ENCODE measurements at regions not wholly inside any gene's neighbourhood (a gene's known extent, or its start where the extent isn't known, plus 50 kb on each side); places are given as distances from the start of the nearest gene placed in this dataset.

DNA sequence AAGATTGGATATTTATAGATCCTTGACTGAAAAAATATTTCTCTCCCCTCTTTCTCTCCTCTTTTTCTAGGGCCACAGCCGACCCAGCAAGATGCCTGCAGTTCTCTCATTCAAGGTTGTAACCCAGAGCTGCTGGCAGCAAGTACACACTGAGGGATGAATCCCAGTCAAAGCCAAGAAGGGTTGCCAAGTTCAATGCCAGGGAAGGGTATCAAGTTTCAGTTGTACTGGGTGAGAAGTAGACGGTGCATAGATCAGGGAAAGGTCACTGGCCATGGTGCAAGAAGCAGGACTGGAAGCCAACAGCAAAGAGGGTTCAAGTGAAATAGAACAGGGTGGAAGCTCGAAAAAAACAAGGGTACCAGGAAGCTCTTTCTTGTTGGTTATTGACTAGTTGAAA, 170.2 kb downstream of the NRP2 start:
- Histone ChIP-seq H3K79me2 (ENCODE audit: insufficient read depth, low read length) (no peaks in the 10 kb centered on the region), H3K9ac (ENCODE audit: low read length) (no peak overlapping the region), H3K4me3 (replicated peaks in 1 of 2; ENCODE audit: low read depth in 1 of 2, low read length in 2 of 2) (no peak overlapping the region), H4K20me1 (ENCODE audit: insufficient read depth) (no peaks in the 10 kb centered on the region), H3K4me2 (ENCODE audit: low read length) (no peak overlapping the region), H3K27me3 (ENCODE audit: insufficient read depth, low read length) (0 out of 2 replicates have a peak, but pooled peaks cover 4% of the 10 kb centered on the region), H3K36me3 (ENCODE audit: control insufficient read depth in 1 of 2, insufficient read depth in 2 of 2, low read length in 2 of 2) (no peaks in the 10 kb centered on the region), H3K9me2 (ENCODE audit: insufficient read depth) (no peaks in the 10 kb centered on the region), H3K27ac (ENCODE audit: low read depth, low read length) (no peak overlapping the region), H3K9me3 (ENCODE audit: control insufficient read depth in 1 of 2, insufficient read depth in 1 of 2, low read depth in 1 of 2, low read length in 2 of 2) (no peaks in the 10 kb centered on the region), H3K4me1 (ENCODE audit: control insufficient read depth in 1 of 2, insufficient read depth in 2 of 2, low read length in 2 of 2) (no peaks in the 10 kb centered on the region), H2AFZ (ENCODE audit: low read depth, low read length, poor library complexity, severe bottlenecking) (no peak overlapping the region)
- intact Hi-C loops (cut with micrococcal nuclease): no loop called here
- DNase-seq (ENCODE audit: low read depth, low spot score): no peak
- no peak for ATAC-seq
- CTCF ChIA-PET: no interaction called here
- POLR2A ChIA-PET: no interaction called here
- RAD21 ChIA-PET (ENCODE audit: low non-redundant PET in 1 of 2, low total read pairs in 2 of 2, uncharacterized antibody in 2 of 2, unreplicated experiment in 2 of 2): no interaction called here
- TF ChIP-seq EGR1 (IDR thresholded peaks at IDR 0.05; ENCODE audit: low read depth) (no peak), EZH2phosphoT487 (IDR thresholded peaks at IDR 0.05; ENCODE audit: borderline replicate concordance) (no peak), SRF (IDR thresholded peaks at IDR 0.05; ENCODE audit: low read depth) (no peak), TCF7L2 (IDR thresholded peaks at IDR 0.05; ENCODE audit: borderline replicate concordance, extremely low read depth, insufficient read depth, insufficient read length) (no peak), SIN3A (IDR thresholded peaks at IDR 0.05; ENCODE audit: low read depth) (no peak), ELF1 (IDR thresholded peaks at IDR 0.05; ENCODE audit: borderline replicate concordance, low read depth) (no peak), RAD21 (IDR thresholded peaks at IDR 0.05; ENCODE audit: low read depth) (no peak), YY1 (IDR thresholded peaks at IDR 0.05; ENCODE audit: extremely low read depth, insufficient replicate concordance, low read depth, low read length) (no peak), FOSL1 (IDR thresholded peaks at IDR 0.05; ENCODE audit: low read depth) (no peak)
- no TSS peak for BruUV-seq (replicated peaks)

DNA sequence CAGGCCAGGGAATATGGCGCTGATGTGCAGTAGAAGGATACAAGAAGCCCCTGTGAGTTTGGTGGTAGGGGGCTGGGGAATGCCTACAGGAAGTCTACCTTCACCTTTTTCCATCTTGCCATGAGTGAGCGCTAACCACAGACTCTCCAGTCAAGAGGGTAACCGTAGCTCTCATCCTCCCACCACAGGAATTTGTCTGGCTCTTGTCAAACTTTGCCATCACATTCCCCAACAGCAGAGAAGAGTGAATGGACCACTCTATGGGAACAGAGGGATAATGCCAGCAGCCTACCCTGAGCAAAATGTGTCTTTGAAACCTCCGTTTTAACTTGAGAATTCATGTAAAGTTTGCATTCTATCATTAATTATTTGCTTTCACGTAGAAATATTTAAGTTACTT, 168.3 kb downstream of the NRP2 start:
- TF ChIP-seq, protein P1, sequence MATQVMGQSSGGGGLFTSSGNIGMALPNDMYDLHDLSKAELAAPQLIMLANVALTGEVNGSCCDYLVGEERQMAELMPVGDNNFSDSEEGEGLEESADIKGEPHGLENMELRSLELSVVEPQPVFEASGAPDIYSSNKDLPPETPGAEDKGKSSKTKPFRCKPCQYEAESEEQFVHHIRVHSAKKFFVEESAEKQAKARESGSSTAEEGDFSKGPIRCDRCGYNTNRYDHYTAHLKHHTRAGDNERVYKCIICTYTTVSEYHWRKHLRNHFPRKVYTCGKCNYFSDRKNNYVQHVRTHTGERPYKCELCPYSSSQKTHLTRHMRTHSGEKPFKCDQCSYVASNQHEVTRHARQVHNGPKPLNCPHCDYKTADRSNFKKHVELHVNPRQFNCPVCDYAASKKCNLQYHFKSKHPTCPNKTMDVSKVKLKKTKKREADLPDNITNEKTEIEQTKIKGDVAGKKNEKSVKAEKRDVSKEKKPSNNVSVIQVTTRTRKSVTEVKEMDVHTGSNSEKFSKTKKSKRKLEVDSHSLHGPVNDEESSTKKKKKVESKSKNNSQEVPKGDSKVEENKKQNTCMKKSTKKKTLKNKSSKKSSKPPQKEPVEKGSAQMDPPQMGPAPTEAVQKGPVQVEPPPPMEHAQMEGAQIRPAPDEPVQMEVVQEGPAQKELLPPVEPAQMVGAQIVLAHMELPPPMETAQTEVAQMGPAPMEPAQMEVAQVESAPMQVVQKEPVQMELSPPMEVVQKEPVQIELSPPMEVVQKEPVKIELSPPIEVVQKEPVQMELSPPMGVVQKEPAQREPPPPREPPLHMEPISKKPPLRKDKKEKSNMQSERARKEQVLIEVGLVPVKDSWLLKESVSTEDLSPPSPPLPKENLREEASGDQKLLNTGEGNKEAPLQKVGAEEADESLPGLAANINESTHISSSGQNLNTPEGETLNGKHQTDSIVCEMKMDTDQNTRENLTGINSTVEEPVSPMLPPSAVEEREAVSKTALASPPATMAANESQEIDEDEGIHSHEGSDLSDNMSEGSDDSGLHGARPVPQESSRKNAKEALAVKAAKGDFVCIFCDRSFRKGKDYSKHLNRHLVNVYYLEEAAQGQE (IDR thresholded peaks at IDR 0.05; ENCODE audit: low read depth): no peak
- TF ChIP-seq ZNF274 (IDR thresholded peaks at IDR 0.05; ENCODE audit: low read depth, low read length): no peak
- no peak for TF ChIP-seq EZH2 (IDR thresholded peaks at IDR 0.05)
- no peak for TF ChIP-seq POLR2A (IDR thresholded peaks at IDR 0.05; ENCODE audit: borderline replicate concordance, extremely low read depth, insufficient read depth, insufficient read length)
- TF ChIP-seq SRF (IDR thresholded peaks at IDR 0.05; ENCODE audit: low read depth): no peak
- TF ChIP-seq ELF1 (IDR thresholded peaks at IDR 0.05; ENCODE audit: borderline replicate concordance, low read depth): no peak
- TF ChIP-seq, protein P2, sequence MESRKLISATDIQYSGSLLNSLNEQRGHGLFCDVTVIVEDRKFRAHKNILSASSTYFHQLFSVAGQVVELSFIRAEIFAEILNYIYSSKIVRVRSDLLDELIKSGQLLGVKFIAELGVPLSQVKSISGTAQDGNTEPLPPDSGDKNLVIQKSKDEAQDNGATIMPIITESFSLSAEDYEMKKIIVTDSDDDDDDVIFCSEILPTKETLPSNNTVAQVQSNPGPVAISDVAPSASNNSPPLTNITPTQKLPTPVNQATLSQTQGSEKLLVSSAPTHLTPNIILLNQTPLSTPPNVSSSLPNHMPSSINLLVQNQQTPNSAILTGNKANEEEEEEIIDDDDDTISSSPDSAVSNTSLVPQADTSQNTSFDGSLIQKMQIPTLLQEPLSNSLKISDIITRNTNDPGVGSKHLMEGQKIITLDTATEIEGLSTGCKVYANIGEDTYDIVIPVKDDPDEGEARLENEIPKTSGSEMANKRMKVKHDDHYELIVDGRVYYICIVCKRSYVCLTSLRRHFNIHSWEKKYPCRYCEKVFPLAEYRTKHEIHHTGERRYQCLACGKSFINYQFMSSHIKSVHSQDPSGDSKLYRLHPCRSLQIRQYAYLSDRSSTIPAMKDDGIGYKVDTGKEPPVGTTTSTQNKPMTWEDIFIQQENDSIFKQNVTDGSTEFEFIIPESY (IDR thresholded peaks at IDR 0.05; ENCODE audit: extremely low read depth, insufficient replicate concordance, low read length): no peak
- TF ChIP-seq EZH2phosphoT487 (IDR thresholded peaks at IDR 0.05; ENCODE audit: borderline replicate concordance): no peak
- TF ChIP-seq, protein P3, sequence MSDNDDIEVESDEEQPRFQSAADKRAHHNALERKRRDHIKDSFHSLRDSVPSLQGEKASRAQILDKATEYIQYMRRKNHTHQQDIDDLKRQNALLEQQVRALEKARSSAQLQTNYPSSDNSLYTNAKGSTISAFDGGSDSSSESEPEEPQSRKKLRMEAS (IDR thresholded peaks at IDR 0.05): no peak
- Histone ChIP-seq H3K79me2 (ENCODE audit: insufficient read depth, low read length) (no peaks in the 10 kb centered on the region), H3K27me3 (ENCODE audit: insufficient read depth, low read length) (0 out of 2 replicates have a peak, but pooled peaks cover 4% of the 10 kb centered on the region), H3K4me1 (ENCODE audit: control insufficient read depth in 1 of 2, insufficient read depth in 2 of 2, low read length in 2 of 2) (no peaks in the 10 kb centered on the region), H3K4me2 (ENCODE audit: low read length) (no peak overlapping the region), H3K9ac (ENCODE audit: low read length) (no peak overlapping the region), H2AFZ (ENCODE audit: low read depth, low read length, poor library complexity, severe bottlenecking) (no peak overlapping the region), H3K9me3 (ENCODE audit: control insufficient read depth in 1 of 2, insufficient read depth in 1 of 2, low read depth in 1 of 2, low read length in 2 of 2) (no peaks in the 10 kb centered on the region), H3K4me3 (replicated peaks in 1 of 2; ENCODE audit: low read depth in 1 of 2, low read length in 2 of 2) (no peak overlapping the region), H3K9me2 (ENCODE audit: insufficient read depth) (no peaks in the 10 kb centered on the region), H3K27ac (ENCODE audit: low read depth, low read length) (no peak overlapping the region), H4K20me1 (ENCODE audit: insufficient read depth) (no peaks in the 10 kb centered on the region), H3K36me3 (ENCODE audit: control insufficient read depth in 1 of 2, insufficient read depth in 2 of 2, low read length in 2 of 2) (no peaks in the 10 kb centered on the region)
- ATAC-seq (no peak), DNase-seq (ENCODE audit: low read depth, low spot score) (no peak)
- no TSS peak for BruUV-seq (replicated peaks)
- RAD21 ChIA-PET (ENCODE audit: low non-redundant PET in 1 of 2, low total read pairs in 2 of 2, uncharacterized antibody in 2 of 2, unreplicated experiment in 2 of 2): no interaction called here
- CTCF ChIA-PET: no interaction called here
- intact Hi-C loops (cut with micrococcal nuclease): no loop called here
- POLR2A ChIA-PET: no interaction called here

Data from HCT116 (cell line).